Neutrophil (primary cell): ENCODE measurements at regions not wholly inside any gene's neighbourhood (a gene's known extent, or its start where the extent isn't known, plus 50 kb on each side); places are given as distances from the start of the nearest gene placed in this dataset.

ENCODE experiments used
- H3K27ac ChIP-seq: fragments of 200-600 bp; sonication (generic); 2 replicates; pipeline ENCODE4 v1.5.1; 2016; ENCODE audit warnings: mild to moderate bottlenecking, moderate library complexity
- H3K27me3 ChIP-seq: fragments of 200-600 bp; sonication (generic); 2 replicates; pipeline ENCODE4 v1.6.0; 2016; ENCODE audit warnings: mild to moderate bottlenecking
- H3K36me3 ChIP-seq: fragments of 200-600 bp; sonication (generic); 2 replicates; pipeline ENCODE4 v1.5.1; 2017
- H3K4me1 ChIP-seq, 2 experiments: fragments of 200-600 bp in 1 of 2; sonication (generic) in 1 of 2; 1 replicate in 1 of 2; 2 replicates in 1 of 2; pipeline versions ENCODE4 v1.5.1 to v1.6.1; 2013 to 2016; ENCODE audit warnings: low read depth in 1 of 2, low read length in 1 of 2, mild to moderate bottlenecking in 1 of 2, moderate library complexity in 1 of 2; ENCODE audit not compliant: control insufficient read depth in 1 of 2, insufficient read depth in 1 of 2
- H3K4me3 ChIP-seq, 2 experiments: fragments of 200-600 bp in 1 of 2; sonication (generic) in 1 of 2; 1 replicate in 1 of 2; 2 replicates in 1 of 2; pipeline ENCODE4 v1.5.1; 2013 to 2016; ENCODE audit warnings: low read depth in 1 of 2, low read length in 1 of 2, mild to moderate bottlenecking in 1 of 2, moderate library complexity in 1 of 2
- H3K9me3 ChIP-seq: fragments of 200-600 bp; sonication (generic); 2 replicates; pipeline ENCODE4 v1.5.1; 2016
- CTCF ChIP-seq: fragments of 200-600 bp; sonication (generic); IDR thresholded peaks from 2 replicates; pipeline ENCODE4 v1.5.1; 2016; ENCODE audit warnings: antibody characterized with exemption

- no peaks in the 10 kb centered on the region for H3K27me3 ChIP-seq
- no peaks in the 10 kb centered on the region for H3K36me3 ChIP-seq
- H3K4me3 ChIP-seq, result no peak overlapping the region
- H3K4me1 ChIP-seq, result no peaks in the 10 kb centered on the region
- H3K9me3 ChIP-seq, result no peaks in the 10 kb centered on the region
- TF ChIP-seq CTCF, result no peak
- no peak overlapping the region for H3K27ac ChIP-seq
These were observed 85.9 kb downstream of the CLDN34 start for GRCh38 chrX:10052906-10053625.

- Histone ChIP-seq H3K9me3 (no peaks in the 10 kb centered on the region), H3K4me1 (no peaks in the 10 kb centered on the region), H3K36me3 (no peaks in the 10 kb centered on the region), H3K27ac (no peak overlapping the region), H3K4me3 (no peak overlapping the region), H3K27me3 (no peaks in the 10 kb centered on the region)
- no peak for TF ChIP-seq CTCF
These were observed 87.2 kb downstream of the CLDN34 start for GRCh38 chrX:10054396-10054795.

- H3K27me3 ChIP-seq, result no peaks in the 10 kb centered on the region
- H3K4me3 ChIP-seq, result no peak overlapping the region
- no peaks in the 10 kb centered on the region for H3K4me1 ChIP-seq
- H3K9me3 ChIP-seq, result no peaks in the 10 kb centered on the region
- H3K27ac ChIP-seq, result no peak overlapping the region
- TF ChIP-seq CTCF, result no peak
- no peaks in the 10 kb centered on the region for H3K36me3 ChIP-seq
These were observed 88.3 kb downstream of the CLDN34 start for GRCh38 chrX:10055430-10055829.

GRCh38 chrX:10062352-10062751 is 94.4 kb upstream of the CLCN4 start:
- TF ChIP-seq CTCF, result no peak
- no peak overlapping the region for H3K4me3 ChIP-seq
- H3K36me3 ChIP-seq, result peaks cover 6% of the 10 kb centered on the region
- H3K27me3 ChIP-seq, result no peaks in the 10 kb centered on the region
- H3K27ac ChIP-seq, result no peak overlapping the region
- H3K4me1 ChIP-seq, result no peaks in the 10 kb centered on the region
- no peaks in the 10 kb centered on the region for H3K9me3 ChIP-seq

- Histone ChIP-seq H3K27me3 (no peaks in the 10 kb centered on the region), H3K9me3 (no peaks in the 10 kb centered on the region), H3K4me3 (no peak overlapping the region), H3K4me1 (no peaks in the 10 kb centered on the region), H3K27ac (no peak overlapping the region), H3K36me3 (peaks cover 13% of the 10 kb centered on the region)
- TF ChIP-seq CTCF, result no peak
These were observed 93.8 kb upstream of the CLCN4 start for GRCh38 chrX:10062980-10063379.
